Stimulated activated effector memory CD8-positive, alpha-beta T cell treated with anti-CD3 and anti-CD28 coated beads, Interleukin-12 subunit alpha, Interleukin-12 subunit beta, amount 100 ng/mL, for 72 hours (primary cell): ENCODE measurements at regions not wholly inside any gene's neighbourhood (a gene's known extent, or its start where the extent isn't known, plus 50 kb on each side); places are given as distances from the start of the nearest gene placed in this dataset.

Experiments used
- ATAC-seq: fragments of 150-1000 bp; cut with Tn5 transposase; 2 replicates; pipeline ENCODE4 v1.10.0; 2021
- DNase-seq, 2 donors: peaks; one replicate each; pipeline ENCODE4 v3.0.0; 2021 to 2022; ENCODE audit warnings: low spot score in 2 of 2
- H3K27ac Mint-ChIP-seq: one replicate; pipeline ENCODE4 v1.8.0; 2022; ENCODE audit warnings: mild to moderate bottlenecking, mixed read lengths
- H3K36me3 Mint-ChIP-seq: one replicate; pipeline ENCODE4 v1.8.0; 2022; ENCODE audit warnings: mild to moderate bottlenecking, mixed read lengths
- H3K4me1 Mint-ChIP-seq: one replicate; pipeline ENCODE4 v1.8.0; 2022; ENCODE audit warnings: mixed read lengths
- H3K4me3 Mint-ChIP-seq: one replicate; pipeline ENCODE4 v1.8.0; 2022; ENCODE audit warnings: mild to moderate bottlenecking, mixed read lengths
- H3K9me3 Mint-ChIP-seq: one replicate; pipeline ENCODE4 v1.8.0; 2022; ENCODE audit warnings: mixed read lengths

DNA sequence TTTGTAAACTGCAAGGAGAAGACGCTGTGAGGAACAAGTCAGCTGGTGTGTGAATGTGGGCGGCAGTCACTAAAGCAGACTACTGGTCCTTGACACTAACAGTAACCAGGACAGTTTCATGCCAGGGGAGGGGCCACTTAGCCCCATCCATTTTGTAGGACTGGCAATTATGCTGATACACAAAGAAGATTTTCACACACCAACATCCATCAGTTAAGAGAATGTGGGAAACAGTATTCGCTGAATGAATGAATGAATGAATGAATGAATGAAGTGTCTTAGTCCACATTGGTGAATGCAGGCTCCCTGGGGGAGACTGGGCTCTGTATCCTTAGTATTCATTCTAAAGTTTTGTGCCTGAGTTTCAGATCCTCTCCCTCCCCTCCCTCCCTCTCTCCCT is 590.4 kb downstream of the BRD1 start:
- no peak for ATAC-seq
- no peak for DNase-seq
- no peaks in the 10 kb centered on the region for H3K4me1 Mint-ChIP-seq

GRCh38 chr22:49236541-49237075 is 591.1 kb downstream of the BRD1 start:
- DNase-seq, result no peak
- no peak for ATAC-seq
- no peak overlapping the region for H3K27ac Mint-ChIP-seq
- no peak overlapping the region for H3K4me3 Mint-ChIP-seq
- no peaks in the 10 kb centered on the region for H3K4me1 Mint-ChIP-seq
- no peaks in the 10 kb centered on the region for H3K9me3 Mint-ChIP-seq
- no peaks in the 10 kb centered on the region for H3K36me3 Mint-ChIP-seq

More for the DNA sequence above, 590.4 kb downstream of the BRD1 start:
- Mint-ChIP-seq H3K27ac (no peak overlapping the region), H3K36me3 (no peaks in the 10 kb centered on the region), H3K4me3 (no peak overlapping the region), H3K9me3 (no peaks in the 10 kb centered on the region)

DNA sequence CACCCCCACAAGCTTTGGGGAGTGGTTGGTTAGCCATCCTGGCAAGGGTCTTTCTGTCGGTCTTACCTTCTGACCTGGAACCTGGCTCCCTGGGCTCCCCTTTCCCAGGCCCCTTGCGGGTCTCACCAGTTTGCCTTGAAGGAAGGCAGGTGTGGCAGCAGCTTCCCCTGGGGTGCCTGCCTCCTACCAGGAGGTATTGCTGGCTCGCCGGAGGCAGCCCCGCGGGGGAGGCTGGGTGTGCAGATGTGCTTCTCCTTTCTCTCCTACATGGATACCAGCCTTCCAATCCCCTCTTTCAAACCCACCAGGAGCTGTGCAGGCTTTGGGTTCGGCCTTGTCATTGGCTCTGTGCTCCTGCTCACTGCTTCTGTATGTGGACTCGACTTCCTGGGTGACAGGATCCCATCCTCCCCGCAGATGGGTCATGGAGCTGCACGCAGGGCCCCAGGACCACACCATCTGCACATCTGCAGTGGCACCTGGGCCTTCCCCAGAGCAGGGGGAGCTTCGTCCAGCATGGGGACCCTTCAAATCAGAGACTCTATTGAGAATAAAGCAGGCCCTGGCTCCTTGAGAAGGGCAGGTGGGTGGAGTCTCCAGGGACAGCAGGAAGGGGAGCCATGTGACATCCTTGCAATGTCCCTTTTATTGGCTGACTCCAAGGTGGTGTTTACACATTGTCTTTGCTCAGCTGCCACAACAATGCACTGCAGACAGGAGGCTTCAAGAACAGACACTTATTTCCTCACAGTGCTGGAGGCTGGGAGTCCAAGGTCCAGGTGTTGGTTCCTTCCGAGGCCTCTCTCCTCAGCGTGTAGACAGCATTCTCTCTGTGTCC is 592.0 kb downstream of the BRD1 start:
- H3K27ac Mint-ChIP-seq, result no peak overlapping the region
- ATAC-seq (no peak), DNase-seq (no peak)
- no peaks in the 10 kb centered on the region for H3K36me3 Mint-ChIP-seq
- no peaks in the 10 kb centered on the region for H3K9me3 Mint-ChIP-seq
- H3K4me1 Mint-ChIP-seq, result no peaks in the 10 kb centered on the region
- no peak overlapping the region for H3K4me3 Mint-ChIP-seq

DNA sequence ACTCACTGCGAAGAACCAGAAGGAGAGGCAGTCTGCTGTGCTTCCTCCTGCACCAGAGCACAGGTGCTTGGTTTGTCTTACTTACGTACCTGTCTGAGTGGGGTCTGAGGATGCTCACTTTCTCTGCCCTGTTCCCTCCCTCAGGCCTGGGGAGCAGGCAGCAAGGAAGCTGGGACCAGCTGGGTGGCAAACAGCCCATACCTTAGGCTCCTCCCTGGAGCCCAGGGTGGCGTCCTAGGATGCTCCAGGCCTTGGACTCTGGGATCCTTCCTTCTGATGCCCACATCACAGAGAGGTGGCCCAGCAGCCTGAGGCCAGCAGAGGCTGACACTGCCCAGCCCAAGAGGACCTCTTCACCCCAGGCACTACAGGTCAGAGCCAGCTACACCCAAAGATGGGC is 593.2 kb downstream of the BRD1 start:
- no peak overlapping the region for H3K27ac Mint-ChIP-seq
- H3K9me3 Mint-ChIP-seq, result no peaks in the 10 kb centered on the region
- no peak overlapping the region for H3K4me3 Mint-ChIP-seq
- no peaks in the 10 kb centered on the region for H3K36me3 Mint-ChIP-seq
- DNase-seq, result peak in 1 of 2 donors; percentile 10
- no peak for ATAC-seq
- H3K4me1 Mint-ChIP-seq, result no peaks in the 10 kb centered on the region

- peak in 1 of 2 donors; percentile 39 for DNase-seq
- H3K36me3 Mint-ChIP-seq, result no peaks in the 10 kb centered on the region
- no peaks in the 10 kb centered on the region for H3K4me1 Mint-ChIP-seq
- H3K9me3 Mint-ChIP-seq, result no peaks in the 10 kb centered on the region
- no peak overlapping the region for H3K4me3 Mint-ChIP-seq
- no peak overlapping the region for H3K27ac Mint-ChIP-seq
- ATAC-seq, result no peak
These were observed 594.1 kb downstream of the BRD1 start for GRCh38 chr22:49233507-49234100.

DNA sequence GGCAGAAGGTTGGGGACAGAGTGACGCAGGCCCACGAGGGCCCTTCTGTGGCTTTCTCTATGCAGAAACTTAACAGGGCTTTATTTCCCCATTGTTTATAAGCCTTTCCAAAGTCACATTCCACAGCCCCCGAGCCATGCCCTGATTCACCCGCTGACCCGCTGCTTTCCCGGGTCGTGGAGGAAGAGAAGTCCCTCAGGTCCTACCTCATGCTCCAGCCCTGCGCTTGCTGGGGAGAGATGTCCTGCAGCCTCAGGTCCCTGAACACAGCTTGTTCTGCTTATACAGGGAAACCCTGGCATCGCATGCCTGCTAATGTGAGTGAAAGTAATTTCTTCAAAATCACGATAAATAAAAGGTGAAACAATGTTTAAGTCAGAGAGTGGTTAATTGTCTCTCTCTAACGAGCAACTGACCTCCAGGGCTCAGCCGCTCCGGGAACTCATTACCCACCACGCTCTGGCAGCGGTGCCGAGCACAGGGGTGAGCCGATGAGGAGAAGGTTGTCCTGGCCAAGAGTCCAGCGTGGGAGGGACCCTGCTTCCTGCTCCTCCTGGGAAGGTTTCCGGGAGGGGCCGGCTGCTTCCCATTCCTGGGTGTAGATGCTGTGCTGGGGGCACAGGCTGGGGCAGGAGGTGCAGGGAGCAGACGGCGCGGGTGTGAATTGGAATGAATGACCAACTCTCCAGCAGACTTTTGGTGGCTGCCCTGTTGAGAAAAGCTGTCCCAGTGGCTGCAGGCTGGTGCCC is 595.2 kb downstream of the BRD1 start:
- DNase-seq (peak in 1 of 2 donors; percentile 7), ATAC-seq (no peak)
- no peaks in the 10 kb centered on the region for H3K36me3 Mint-ChIP-seq
- H3K9me3 Mint-ChIP-seq, result no peaks in the 10 kb centered on the region
- H3K4me3 Mint-ChIP-seq, result no peak overlapping the region
- no peak overlapping the region for H3K27ac Mint-ChIP-seq
- no peaks in the 10 kb centered on the region for H3K4me1 Mint-ChIP-seq

DNA sequence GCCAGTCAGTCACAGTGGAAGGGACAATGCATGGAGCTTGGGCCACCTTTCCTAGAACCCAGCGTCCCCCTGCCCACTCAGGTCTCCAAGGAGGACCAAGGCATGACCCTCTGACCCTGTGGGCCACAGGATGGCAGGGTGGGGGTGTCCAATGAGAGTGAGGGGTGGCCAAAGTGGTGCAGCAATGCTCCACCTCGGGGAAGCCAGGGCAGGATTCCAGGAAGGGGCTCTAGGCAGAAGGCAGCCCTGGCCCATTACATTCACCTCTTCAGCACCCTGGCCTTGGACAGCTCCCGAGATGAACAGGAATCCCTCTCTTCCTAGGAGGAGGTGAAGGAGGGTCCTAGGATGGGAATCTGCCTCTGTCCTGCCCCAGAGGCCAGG is 597.5 kb downstream of the BRD1 start:
- DNase-seq (no peak), ATAC-seq (no peak)
- no peaks in the 10 kb centered on the region for H3K36me3 Mint-ChIP-seq
- no peaks in the 10 kb centered on the region for H3K9me3 Mint-ChIP-seq
- H3K27ac Mint-ChIP-seq, result no peak overlapping the region
- H3K4me3 Mint-ChIP-seq, result no peak overlapping the region
- no peaks in the 10 kb centered on the region for H3K4me1 Mint-ChIP-seq

GRCh38 chr22:49229483-49230193 is 598.0 kb downstream of the BRD1 start:
- Mint-ChIP-seq H3K9me3 (no peaks in the 10 kb centered on the region), H3K36me3 (no peaks in the 10 kb centered on the region), H3K4me3 (no peak overlapping the region), H3K4me1 (no peaks in the 10 kb centered on the region), H3K27ac (no peak overlapping the region)
- DNase-seq (no peak), ATAC-seq (no peak)

DNA sequence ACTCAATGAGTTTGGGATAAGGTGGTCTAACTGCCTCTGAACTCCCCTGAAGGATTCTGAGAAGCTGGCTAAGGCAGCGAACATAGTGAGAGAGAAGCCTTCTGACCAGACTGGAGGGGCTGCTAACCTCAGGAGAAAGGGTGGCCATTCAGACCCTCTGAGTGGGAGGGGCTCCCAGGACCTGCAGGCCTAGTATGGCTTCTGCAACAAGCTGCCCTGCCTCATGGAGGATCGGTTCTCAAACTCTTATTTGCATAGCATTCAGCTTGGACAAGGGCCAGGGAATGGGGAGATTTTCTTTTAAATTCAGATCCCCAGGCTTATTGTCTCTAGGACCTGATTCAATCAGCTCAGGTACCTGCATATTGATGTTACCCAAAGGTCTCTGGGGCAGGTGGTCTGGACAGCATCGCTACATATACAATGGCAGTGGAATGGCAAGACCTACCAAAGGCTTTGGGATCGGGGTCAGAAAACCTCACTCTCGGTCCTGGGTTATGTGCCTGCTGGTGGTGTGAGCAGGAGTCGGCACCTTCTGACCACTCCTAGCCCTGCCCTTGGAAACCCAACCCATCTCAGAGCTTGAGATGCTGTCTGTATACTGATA is 599.1 kb downstream of the BRD1 start:
- H3K4me3 Mint-ChIP-seq, result no peak overlapping the region
- H3K4me1 Mint-ChIP-seq, result no peaks in the 10 kb centered on the region
- no peaks in the 10 kb centered on the region for H3K9me3 Mint-ChIP-seq
- no peak overlapping the region for H3K27ac Mint-ChIP-seq
- no peak for ATAC-seq
- H3K36me3 Mint-ChIP-seq, result no peaks in the 10 kb centered on the region
- no peak for DNase-seq

- no peak overlapping the region for H3K4me3 Mint-ChIP-seq
- ATAC-seq (no peak), DNase-seq (no peak)
- H3K4me1 Mint-ChIP-seq, result no peaks in the 10 kb centered on the region
- H3K36me3 Mint-ChIP-seq, result no peaks in the 10 kb centered on the region
- no peak overlapping the region for H3K27ac Mint-ChIP-seq
- H3K9me3 Mint-ChIP-seq, result no peaks in the 10 kb centered on the region
These were observed 600.0 kb downstream of the BRD1 start for GRCh38 chr22:49227670-49228069.

DNA sequence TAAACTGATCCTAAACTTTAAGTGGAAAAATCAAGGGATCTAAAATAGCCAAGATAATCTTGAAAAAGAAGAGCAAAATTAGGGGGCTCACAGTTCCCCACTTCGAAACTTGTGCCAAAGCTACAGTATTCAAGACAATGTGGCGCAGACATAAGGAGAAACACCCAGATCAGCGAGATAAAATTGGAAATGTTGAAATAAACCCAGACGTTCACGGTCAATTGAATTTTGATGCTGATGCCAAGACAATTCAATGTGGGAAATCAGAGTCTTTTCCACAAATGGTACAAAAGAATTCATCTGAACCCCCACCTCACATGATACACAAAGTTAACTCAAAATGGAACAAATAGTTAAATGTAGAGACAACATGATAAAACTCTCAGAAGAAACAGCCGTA is 601.6 kb downstream of the BRD1 start:
- no peaks in the 10 kb centered on the region for H3K4me1 Mint-ChIP-seq
- no peaks in the 10 kb centered on the region for H3K36me3 Mint-ChIP-seq
- no peak overlapping the region for H3K4me3 Mint-ChIP-seq
- DNase-seq (no peak), ATAC-seq (no peak)
- H3K27ac Mint-ChIP-seq, result no peak overlapping the region
- H3K9me3 Mint-ChIP-seq, result no peaks in the 10 kb centered on the region

DNA sequence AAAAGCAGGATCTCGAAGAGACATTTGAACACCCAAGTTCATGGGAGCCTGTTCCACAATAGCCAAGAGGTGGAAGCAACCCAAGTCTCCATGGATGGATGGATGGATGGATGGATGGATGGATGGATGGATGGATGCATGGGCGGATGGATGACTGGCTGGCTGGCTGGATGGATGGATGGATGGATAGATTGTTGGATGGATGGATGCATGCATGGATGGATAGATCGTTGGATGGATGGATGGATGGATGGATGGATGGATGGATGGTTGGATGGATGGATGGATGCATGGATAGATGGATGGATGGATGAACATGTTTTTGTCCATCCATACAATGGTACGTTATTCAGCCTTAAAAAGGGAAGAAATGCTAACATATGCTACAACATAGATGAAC is 603.4 kb downstream of the BRD1 start:
- Mint-ChIP-seq H3K36me3 (no peaks in the 10 kb centered on the region), H3K9me3 (peaks cover 2% of the 10 kb centered on the region), H3K4me3 (no peak overlapping the region), H3K4me1 (no peaks in the 10 kb centered on the region), H3K27ac (no peak overlapping the region)
- no peak for DNase-seq
- ATAC-seq, result no peak

DNA sequence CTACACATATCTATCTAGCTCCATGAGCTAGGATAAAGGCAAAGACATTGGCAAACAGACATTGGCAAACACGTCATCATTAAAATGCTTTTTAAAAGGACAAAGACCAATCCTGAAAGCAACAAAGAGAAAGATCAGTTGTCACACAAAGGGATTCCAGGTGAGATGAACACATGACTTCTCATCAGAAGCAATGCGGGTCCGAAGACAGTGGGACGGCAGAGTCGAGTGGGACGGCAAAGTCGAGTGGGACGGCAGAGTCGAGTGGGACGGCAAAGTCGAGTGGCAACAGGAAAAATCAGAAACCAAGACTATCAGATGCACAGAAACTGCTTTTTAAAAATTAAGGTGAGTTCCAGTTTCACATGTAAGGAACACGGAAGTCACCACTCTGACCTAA is 609.5 kb downstream of the BRD1 start:
- H3K4me1 Mint-ChIP-seq, result no peaks in the 10 kb centered on the region
- H3K4me3 Mint-ChIP-seq, result no peak overlapping the region
- H3K9me3 Mint-ChIP-seq, result peaks cover 8% of the 10 kb centered on the region
- DNase-seq (no peak), ATAC-seq (no peak)
- H3K27ac Mint-ChIP-seq, result no peak overlapping the region
- no peaks in the 10 kb centered on the region for H3K36me3 Mint-ChIP-seq

- Mint-ChIP-seq H3K4me1 (no peaks in the 10 kb centered on the region), H3K27ac (no peak overlapping the region), H3K9me3 (peaks cover 8% of the 10 kb centered on the region), H3K4me3 (no peak overlapping the region), H3K36me3 (no peaks in the 10 kb centered on the region)
- ATAC-seq (no peak), DNase-seq (no peak)
These were observed 611.1 kb downstream of the BRD1 start for GRCh38 chr22:49216579-49216978.

- no peaks in the 10 kb centered on the region for H3K36me3 Mint-ChIP-seq
- no peak overlapping the region for H3K4me3 Mint-ChIP-seq
- ATAC-seq, result no peak
- no peak for DNase-seq
- no peak overlapping the region for H3K27ac Mint-ChIP-seq
- H3K4me1 Mint-ChIP-seq, result no peaks in the 10 kb centered on the region
- peaks cover 8% of the 10 kb centered on the region for H3K9me3 Mint-ChIP-seq
These were observed 611.8 kb downstream of the BRD1 start for GRCh38 chr22:49215840-49216239.
